Lung (tissue), 11 donors: ENCODE measurements at regions not wholly inside any gene's neighbourhood (a gene's known extent, or its start where the extent isn't known, plus 50 kb on each side); places are given as distances from the start of the nearest gene placed in this dataset.

ENCODE experiments used
- ATAC-seq: fragments of 200-7000 bp; cut with Tn5 transposase; one replicate; pipeline ENCODE4 v1.9.1; 2020; ENCODE audit warnings: moderate number of reproducible peaks; ENCODE audit not compliant: insufficient read depth, low FRiP score
- DNase-seq, 3 donors: peaks; one replicate each; pipeline ENCODE4 v3.0.0-alpha.2; 2013 to 2017
- H3K27ac ChIP-seq, 2 donors: one replicate each; pipeline ENCODE4 v1.5.1; 2013; ENCODE audit warnings: mild to moderate bottlenecking in 2 of 2, moderate library complexity in 2 of 2, control low read depth in 1 of 2, inconsistent platforms in 1 of 2, low read depth in 1 of 2, low read length in 1 of 2
- H3K27me3 ChIP-seq, 3 donors: one replicate each; pipeline ENCODE4 v1.5.1; 2013; ENCODE audit warnings: low read length in 2 of 3; ENCODE audit not compliant: control insufficient read depth in 3 of 3, insufficient read depth in 3 of 3
- H3K36me3 ChIP-seq, 4 donors: one replicate each; pipeline ENCODE4 v1.5.1; 2013; ENCODE audit warnings: low read length in 4 of 4, mild to moderate bottlenecking in 1 of 4, moderate library complexity in 1 of 4; ENCODE audit not compliant: control insufficient read depth in 4 of 4, insufficient read depth in 4 of 4
- H3K4me1 ChIP-seq, 5 donors: one replicate each; pipeline ENCODE4 v1.5.1; 2013; ENCODE audit warnings: low read length in 5 of 5, mild to moderate bottlenecking in 2 of 5, moderate library complexity in 1 of 5; ENCODE audit not compliant: control insufficient read depth in 5 of 5, insufficient read depth in 5 of 5
- H3K4me3 ChIP-seq: one replicate; pipeline ENCODE4 v1.5.1; 2013; ENCODE audit warnings: mild to moderate bottlenecking, control low read depth, moderate library complexity
- H3K9ac ChIP-seq, 2 donors: one replicate each; pipeline ENCODE4 v1.5.1; 2013; ENCODE audit warnings: low read length in 2 of 2, control low read depth in 1 of 2; ENCODE audit not compliant: insufficient read depth in 1 of 2
- H3K9me3 ChIP-seq, 4 donors: one replicate each; pipeline ENCODE4 v1.5.1; 2013; ENCODE audit warnings: low read length in 3 of 4, mild to moderate bottlenecking in 1 of 4, moderate library complexity in 1 of 4; ENCODE audit not compliant: control insufficient read depth in 4 of 4, insufficient read depth in 3 of 4
- CTCF ChIP-seq: IDR thresholded peaks from 2 replicates; pipeline ENCODE4 v1.5.1; 2012; ENCODE audit warnings: mild to moderate bottlenecking; ENCODE audit errors: control extremely low read depth, extremely low read depth
- WGBS, 2 donors: extraction: QIAGEN DNeasy Blood & Tissue Kit; methylation state at CpG; one replicate each; pipeline ENCODE4 v1.1.7; 2013; 5-methylcytosine and 5-hydroxymethylcytosine counted together
- donor health status: control.
- donor health status: control.
- donor health status: Bipolar disorder and iron deficiency.
- donor health status: healthy.
- donor health status: DM: yes; HTN: yes; CAD: no.

- 95 to 100% methylated on average over 1 of the region's 1 CpG for WGBS, 2 donors
- no peaks in the 10 kb centered on the region for H3K36me3 ChIP-seq
- H3K4me1 ChIP-seq = no peaks in the 10 kb centered on the region
- H3K27ac ChIP-seq = no peak overlapping the region
- DNase-seq (no peak), ATAC-seq (no peak)
- no peak overlapping the region for H3K9ac ChIP-seq
- no peak overlapping the region for H3K4me3 ChIP-seq
- no peak for TF ChIP-seq CTCF
- H3K27me3 ChIP-seq = no peaks in the 10 kb centered on the region
- H3K9me3 ChIP-seq = no peaks in the 10 kb centered on the region
Observed at GRCh38 chr2:146681991-146682390, 1162.8 kb upstream of the ACVR2A start.

- Histone ChIP-seq H3K9ac (no peak overlapping the region), H3K4me1 (no peaks in the 10 kb centered on the region), H3K4me3 (no peak overlapping the region), H3K27me3 (no peaks in the 10 kb centered on the region), H3K36me3 (no peaks in the 10 kb centered on the region), H3K27ac (no peak overlapping the region), H3K9me3 (no peaks in the 10 kb centered on the region)
- 88 to 89% methylated on average over 5 of the region's 5 CpGs for WGBS, 2 donors
- DNase-seq (no peak), ATAC-seq (no peak)
- TF ChIP-seq CTCF = no peak
Observed at GRCh38 chr2:146678516-146678915, 1166.3 kb upstream of the ACVR2A start.

GRCh38 chr2:146677280-146677679 lies 1167.5 kb upstream of the ACVR2A start:
- no peak overlapping the region for H3K27ac ChIP-seq
- H3K4me1 ChIP-seq = no peaks in the 10 kb centered on the region

More at GRCh38 chr2:146677280-146677679, 1167.5 kb upstream of the ACVR2A start:
- H3K4me3 ChIP-seq = no peak overlapping the region
- no peaks in the 10 kb centered on the region for H3K27me3 ChIP-seq
- ATAC-seq (no peak), DNase-seq (no peak)
- H3K9me3 ChIP-seq = no peaks in the 10 kb centered on the region
- no peak overlapping the region for H3K9ac ChIP-seq
- no peaks in the 10 kb centered on the region for H3K36me3 ChIP-seq
- no peak for TF ChIP-seq CTCF
